K562 (cell line): ENCODE measurements at regions not wholly inside any gene's neighbourhood (a gene's known extent, or its start where the extent isn't known, plus 50 kb on each side); places are given as distances from the start of the nearest gene placed in this dataset.

Experiments
- ATAC-seq: fragments of 200-7000 bp; cut with Tn5 transposase; 3 replicates; pipeline ENCODE4 v1.9.1; 2020; ENCODE audit warnings: moderate library complexity
- BruUV-seq: library from RNA; stranded (reverse); fragments of 400-500 nt; replicated peaks from 2 replicates; lab custom pipeline; 2021; lab: Mats Ljungman, UMichigan
- CTCF ChIA-PET: fragments of 300-600 bp; formaldehyde crosslinking; extraction: SDS; loops from one replicate; lab custom pipeline; 2021; ENCODE audit warnings: low intra/inter-chr PET ratio; lab: Yijun Ruan, JAX
- POLR2A ChIA-PET: fragments of 300-600, 350-650 bp; sonication (Branson Sonifier 250); formaldehyde crosslinking; extraction: SDS; loops from one replicate; lab custom pipeline; 2021; ENCODE audit warnings: antibody characterized with exemption, inconsistent platforms; lab: Yijun Ruan, JAX
- DNase-seq, 4 experiments: peaks; one replicate each; pipeline versions ENCODE4 v3.0.0 to v3.0.0-alpha.2; 2011 to 2018; ENCODE audit warnings: low spot score in 3 of 4, mixed read lengths in 3 of 4; ENCODE audit errors: extremely low read depth in 1 of 4
- FAIRE-seq: peaks from 2 replicates; lab custom pipeline; 2011; peaks lifted over from hg19 to GRCh38; lab: Jason Lieb, UNC
- H2AFZ ChIP-seq: 2 replicates; pipeline ENCODE4 v1.6.0; 2011; ENCODE audit warnings: low read depth, low read length, control low read depth, inconsistent platforms
- H3K27ac ChIP-seq: fragments of 200-600 bp; 3 replicates; pipeline ENCODE4 v1.8.0; 2011; ENCODE audit warnings: low read depth, mild to moderate bottlenecking, control low read depth, inconsistent platforms, low read length, moderate library complexity, mixed read lengths; ENCODE audit errors: extremely low read depth
- H3K27me3 ChIP-seq, 2 experiments: fragments of 300-600 bp in 1 of 2; 2 replicates in 1 of 2; 3 replicates in 1 of 2; pipeline versions ENCODE4 v1.6.0 to v1.8.0; 2011; ENCODE audit warnings: inconsistent platforms in 2 of 2, low read length in 2 of 2, mild to moderate bottlenecking in 1 of 2, mixed read lengths in 1 of 2, moderate library complexity in 1 of 2; ENCODE audit not compliant: control insufficient read depth in 2 of 2, insufficient read depth in 2 of 2
- H3K36me3 ChIP-seq: fragments of 300-600 bp; 3 replicates; pipeline ENCODE4 v1.8.0; 2011; ENCODE audit warnings: mild to moderate bottlenecking, low read length, inconsistent platforms; ENCODE audit not compliant: control insufficient read depth, insufficient read depth
- H3K4me1 ChIP-seq, 2 experiments: fragments of 200-600 bp in 1 of 2; replicated peaks in 1 of 2; 2 replicates in 1 of 2; 3 replicates in 1 of 2; pipeline versions ENCODE4 v1.5.1 to v1.8.0; 2011; ENCODE audit warnings: inconsistent platforms in 2 of 2, low read length in 2 of 2, mild to moderate bottlenecking in 1 of 2, mixed read lengths in 1 of 2, moderate library complexity in 1 of 2; ENCODE audit not compliant: control insufficient read depth in 2 of 2, insufficient read depth in 2 of 2
- H3K4me2 ChIP-seq: 2 replicates; pipeline ENCODE4 v1.6.1; 2011; ENCODE audit warnings: low read length, control low read depth, inconsistent platforms, mixed read lengths; ENCODE audit not compliant: insufficient read depth
- H3K4me3 ChIP-seq: fragments of 200-600 bp; sonication (generic), shearing (Covaris generic); 2 replicates; pipeline ENCODE4 v1.5.1; 2016; ENCODE audit warnings: control low read depth, inconsistent platforms
- H3K79me2 ChIP-seq: fragments of 200-600 bp; 3 replicates; pipeline ENCODE4 v1.8.0; 2011; ENCODE audit warnings: low read length, inconsistent platforms; ENCODE audit not compliant: control insufficient read depth, insufficient read depth
- H3K9ac ChIP-seq, 2 experiments: 2 replicates each; pipeline versions ENCODE4 v1.6.0 to v1.6.1; 2011; ENCODE audit warnings: low read depth in 2 of 2, low read length in 2 of 2, control low read depth in 1 of 2, inconsistent platforms in 1 of 2, mild to moderate bottlenecking in 1 of 2, mixed read lengths in 1 of 2; ENCODE audit not compliant: insufficient read depth in 1 of 2
- H3K9me1 ChIP-seq: one replicate; pipeline ENCODE4 v1.6.0; 2011; ENCODE audit warnings: inconsistent platforms, mild to moderate bottlenecking, low read length, moderate library complexity; ENCODE audit not compliant: control insufficient read depth, insufficient read depth
- H3K9me3 ChIP-seq: replicated peaks from 2 replicates; pipeline ENCODE4 v1.5.1; 2011; ENCODE audit warnings: low read depth, low read length, inconsistent platforms; ENCODE audit not compliant: control insufficient read depth, insufficient read depth
- H4K20me1 ChIP-seq: replicated peaks from 2 replicates; pipeline ENCODE4 v1.6.1; 2011; ENCODE audit warnings: low read length, inconsistent platforms, mixed read lengths; ENCODE audit not compliant: control insufficient read depth, insufficient read depth
- CAMTA2 ChIP-seq: fragments of 250-450 bp; sonication (Bioruptor Pico); conservative IDR thresholded peaks from 2 replicates; pipeline ENCODE4 v1.5.1; 2022
- LARP7 ChIP-seq: fragments of 450-650 bp; IDR thresholded peaks from 2 replicates; pipeline ENCODE4 v1.6.1; 2016
- NFXL1 ChIP-seq: fragments of 450-650 bp; formaldehyde crosslinking; IDR thresholded peaks from 2 replicates; pipeline ENCODE4 v1.4.0; 2021; ENCODE audit warnings: mild to moderate bottlenecking
- ZNF274 ChIP-seq: IDR thresholded peaks from 2 replicates; pipeline ENCODE4 v1.6.1; 2011; ENCODE audit warnings: low read depth, mild to moderate bottlenecking, low read length, moderate library complexity, borderline replicate concordance
- ZSCAN29 ChIP-seq: fragments of 450-650 bp; IDR thresholded peaks from 2 replicates; pipeline ENCODE4 v1.6.1; 2017
- WGBS: fragments of 100-300 bp; shearing (Covaris generic); methylation state at CpG from one replicate; pipeline ENCODE4 v1.1.6; 2016; ENCODE audit warnings: low coverage, mixed read lengths; ENCODE audit not compliant: insufficient coverage; ENCODE audit errors: missing lambda C conversion rate; 5-methylcytosine and 5-hydroxymethylcytosine counted together
- in situ Hi-C: fragments of 300-500 bp; cut with MboI; formaldehyde crosslinking; loops from 4 replicates; pipeline ENCODE4 v1.15.0; 2018; ENCODE audit warnings: inconsistent platforms, mixed read lengths
- intact Hi-C: fragments of 100-400 bp; cut with micrococcal nuclease; formaldehyde crosslinking; loops from 2 replicates; pipeline ENCODE4 v1.14.2; 2022
- TF ChIP-seq, protein P1 (sequence below): fragments of 450-650 bp; IDR thresholded peaks from 2 replicates; pipeline ENCODE4 v1.6.1; 2017; ENCODE audit warnings: antibody characterized with exemption

DNA sequence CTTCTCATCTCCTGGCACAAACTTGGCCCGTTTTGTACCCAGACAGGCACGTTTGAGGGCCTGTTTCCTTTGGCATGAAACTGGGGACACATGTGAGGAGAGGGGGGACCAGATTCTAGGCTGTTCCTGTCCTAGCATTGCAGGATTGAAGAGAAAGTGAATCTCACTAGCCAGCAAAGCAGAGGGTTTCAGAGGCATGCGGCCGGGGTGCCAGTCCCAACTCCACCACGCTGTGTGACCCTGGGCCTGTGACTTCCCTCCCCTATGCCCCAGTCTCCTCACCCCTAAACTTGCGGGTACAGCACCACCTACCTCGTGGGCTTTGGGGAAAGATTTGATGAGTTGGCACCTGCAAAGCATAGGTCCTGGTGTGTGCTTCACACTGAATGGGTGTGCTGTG is 53.5 kb upstream of the CIBAR2 start:
- POLR2A ChIA-PET, result interaction anchor here (0.6 to 1.5 kb wide), 3 partner anchors 9 to 87 kb away, joined by 3 read pairs; no protein-coding TSS in a partner anchor
- H3K27ac ChIP-seq, result no peak overlapping the region
- H3K27me3 ChIP-seq, result peaks cover 10 to 36% of the 10 kb centered on the region in 2 experiments; a peak in 4 of 5 replicates
- intact Hi-C loops, result no loop called here
- FAIRE-seq (no peak), DNase-seq (no peak), ATAC-seq (no peak)
- WGBS, result 24% methylated on average over 7 of the region's 7 CpGs
- in situ Hi-C loops, result no loop called here
- peaks cover 11% of the 10 kb centered on the region; the same call in 2 of the 3 replicates for H3K79me2 ChIP-seq
- CTCF ChIA-PET, result no interaction called here
- H4K20me1 ChIP-seq, result peaks cover 11% of the 10 kb centered on the region; the same call in 1 of the 2 replicates
- H3K9me1 ChIP-seq, result no peaks in the 10 kb centered on the region
- no peaks in the 10 kb centered on the region for H3K9me3 ChIP-seq
- TF ChIP-seq NFXL1 (CRISPR knock-in tag), result no peak
- no peak for TF ChIP-seq ZNF274
- TF ChIP-seq LARP7, result no peak
- TF ChIP-seq ZSCAN29, result no peak
- TF ChIP-seq, protein P1, sequence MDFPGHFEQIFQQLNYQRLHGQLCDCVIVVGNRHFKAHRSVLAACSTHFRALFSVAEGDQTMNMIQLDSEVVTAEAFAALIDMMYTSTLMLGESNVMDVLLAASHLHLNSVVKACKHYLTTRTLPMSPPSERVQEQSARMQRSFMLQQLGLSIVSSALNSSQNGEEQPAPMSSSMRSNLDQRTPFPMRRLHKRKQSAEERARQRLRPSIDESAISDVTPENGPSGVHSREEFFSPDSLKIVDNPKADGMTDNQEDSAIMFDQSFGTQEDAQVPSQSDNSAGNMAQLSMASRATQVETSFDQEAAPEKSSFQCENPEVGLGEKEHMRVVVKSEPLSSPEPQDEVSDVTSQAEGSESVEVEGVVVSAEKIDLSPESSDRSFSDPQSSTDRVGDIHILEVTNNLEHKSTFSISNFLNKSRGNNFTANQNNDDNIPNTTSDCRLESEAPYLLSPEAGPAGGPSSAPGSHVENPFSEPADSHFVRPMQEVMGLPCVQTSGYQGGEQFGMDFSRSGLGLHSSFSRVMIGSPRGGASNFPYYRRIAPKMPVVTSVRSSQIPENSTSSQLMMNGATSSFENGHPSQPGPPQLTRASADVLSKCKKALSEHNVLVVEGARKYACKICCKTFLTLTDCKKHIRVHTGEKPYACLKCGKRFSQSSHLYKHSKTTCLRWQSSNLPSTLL, result no peak
- TF ChIP-seq CAMTA2 (CRISPR knock-in tag), result no peak
- H2AFZ ChIP-seq, result no peak overlapping the region
- BruUV-seq, result no TSS peak
- no peak overlapping the region for H3K9ac ChIP-seq
- no peak overlapping the region for H3K4me2 ChIP-seq
- no peak overlapping the region for H3K4me3 ChIP-seq
- H3K4me1 ChIP-seq, result peaks cover 4 to 38% of the 10 kb centered on the region in 2 experiments
- no peaks in the 10 kb centered on the region for H3K36me3 ChIP-seq
